MM.1S (cell line): ENCODE measurements at regions not wholly inside any gene's neighbourhood (a gene's known extent, or its start where the extent isn't known, plus 50 kb on each side); places are given as distances from the start of the nearest gene placed in this dataset.

Source experiments
- EZH2 ChIP-seq: fragments of 300-600 bp; sonication (generic); optimal IDR thresholded peaks from 2 replicates; pipeline ENCODE3; 2017; ENCODE audit warnings: low read depth, mild to moderate bottlenecking, antibody characterized with exemption, low read length, mixed read lengths
- EZH2phosphoT487 ChIP-seq: fragments of 300-600 bp; sonication (generic); IDR thresholded peaks from 2 replicates; pipeline ENCODE4 v1.6.1; 2018; ENCODE audit warnings: antibody characterized with exemption, low read length
- TF ChIP-seq, protein P1 (sequence below): fragments of 300-600 bp; sonication (generic); IDR thresholded peaks from 2 replicates; pipeline ENCODE4 v1.5.1; 2016; ENCODE audit warnings: antibody characterized with exemption, low read length, mixed read lengths

DNA sequence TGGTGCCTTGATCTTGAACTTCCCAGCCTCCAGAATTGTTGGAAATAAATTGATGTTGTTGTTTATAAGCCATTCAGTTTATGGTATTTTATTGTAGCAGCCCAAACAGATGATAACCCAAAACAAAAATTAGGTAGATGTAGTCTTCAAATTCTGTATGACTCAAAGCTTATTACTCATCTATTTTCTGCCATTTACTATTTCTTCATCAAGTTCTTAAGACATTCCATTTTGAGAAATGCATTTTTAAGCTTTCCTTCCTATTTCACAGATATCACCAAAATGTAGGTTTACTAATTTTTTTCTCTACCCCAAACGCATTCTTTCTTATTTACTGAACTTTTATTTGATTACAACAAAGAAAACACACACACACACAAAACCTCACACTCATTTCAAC lies 148.2 kb downstream of the RND3 start:
- TF ChIP-seq, protein P1, sequence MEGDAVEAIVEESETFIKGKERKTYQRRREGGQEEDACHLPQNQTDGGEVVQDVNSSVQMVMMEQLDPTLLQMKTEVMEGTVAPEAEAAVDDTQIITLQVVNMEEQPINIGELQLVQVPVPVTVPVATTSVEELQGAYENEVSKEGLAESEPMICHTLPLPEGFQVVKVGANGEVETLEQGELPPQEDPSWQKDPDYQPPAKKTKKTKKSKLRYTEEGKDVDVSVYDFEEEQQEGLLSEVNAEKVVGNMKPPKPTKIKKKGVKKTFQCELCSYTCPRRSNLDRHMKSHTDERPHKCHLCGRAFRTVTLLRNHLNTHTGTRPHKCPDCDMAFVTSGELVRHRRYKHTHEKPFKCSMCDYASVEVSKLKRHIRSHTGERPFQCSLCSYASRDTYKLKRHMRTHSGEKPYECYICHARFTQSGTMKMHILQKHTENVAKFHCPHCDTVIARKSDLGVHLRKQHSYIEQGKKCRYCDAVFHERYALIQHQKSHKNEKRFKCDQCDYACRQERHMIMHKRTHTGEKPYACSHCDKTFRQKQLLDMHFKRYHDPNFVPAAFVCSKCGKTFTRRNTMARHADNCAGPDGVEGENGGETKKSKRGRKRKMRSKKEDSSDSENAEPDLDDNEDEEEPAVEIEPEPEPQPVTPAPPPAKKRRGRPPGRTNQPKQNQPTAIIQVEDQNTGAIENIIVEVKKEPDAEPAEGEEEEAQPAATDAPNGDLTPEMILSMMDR = no peak
- TF ChIP-seq EZH2 (no peak), EZH2phosphoT487 (no peak)
